GM19023 (cell line): ENCODE measurements at regions not wholly inside any gene's neighbourhood (a gene's known extent, or its start where the extent isn't known, plus 50 kb on each side); places are given as distances from the start of the nearest gene placed in this dataset.
"Not testable (repeated sequence)": the region's sequence is repeated elsewhere in the genome, so short reads cannot be mapped to it uniquely, and the experiment has no call there.

Experiments used
- ATAC-seq: cut with Tn5 transposase; IDR thresholded peaks from one replicate; pipeline ENCODE4 v1.9.1; 2021; ENCODE audit warnings: mild to moderate bottlenecking, moderate library complexity; ENCODE audit not compliant: unreplicated experiment

DNA sequence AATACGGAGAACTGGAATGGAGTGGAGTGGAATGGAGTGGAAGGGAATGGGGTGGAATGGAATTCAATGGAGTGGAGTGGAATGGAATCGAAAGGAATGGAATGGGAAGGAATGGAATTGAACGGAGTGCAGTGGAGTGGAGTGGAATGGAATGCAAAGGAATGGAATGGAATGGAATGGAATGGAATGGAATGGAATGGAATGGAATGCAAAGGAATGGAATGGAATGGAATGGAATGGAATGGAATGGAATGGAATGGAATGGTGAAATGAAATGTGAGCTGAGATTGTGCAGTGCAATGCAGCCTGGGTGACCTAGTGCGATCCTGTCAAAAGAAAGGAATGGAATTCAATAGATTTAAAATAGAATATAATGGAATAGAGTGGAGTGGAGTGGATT lies 357.3 kb upstream of the WSB1 start:
- not testable (repeated sequence) for ATAC-seq

DNA sequence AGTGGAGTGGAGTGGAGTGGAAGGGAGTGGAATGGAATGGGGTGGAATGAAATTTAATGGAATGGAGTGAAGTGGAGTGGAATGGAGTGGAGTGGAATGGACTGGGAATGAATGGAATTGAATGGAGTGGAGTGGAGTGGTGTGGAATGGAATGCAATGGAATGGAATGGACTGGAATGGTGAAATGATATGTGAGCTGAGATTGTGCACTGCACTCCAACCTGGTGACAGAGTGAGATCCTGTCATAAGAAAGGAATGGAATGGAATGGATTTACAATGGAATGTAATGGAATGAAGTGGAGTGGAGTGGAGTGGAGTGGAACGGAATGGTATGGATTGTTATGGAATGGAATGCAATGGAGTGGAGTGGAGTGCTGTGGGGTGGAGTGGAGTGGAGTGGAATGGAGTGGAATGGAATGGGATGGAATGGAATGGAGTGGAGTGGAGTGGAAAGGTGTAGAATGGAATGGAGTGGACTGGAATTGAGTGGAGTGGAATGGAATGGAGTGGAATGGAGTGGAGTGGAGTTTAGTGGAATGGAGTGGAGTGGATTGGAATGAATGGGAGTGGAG lies 356.1 kb upstream of the WSB1 start:
- ATAC-seq: not testable (repeated sequence)

DNA sequence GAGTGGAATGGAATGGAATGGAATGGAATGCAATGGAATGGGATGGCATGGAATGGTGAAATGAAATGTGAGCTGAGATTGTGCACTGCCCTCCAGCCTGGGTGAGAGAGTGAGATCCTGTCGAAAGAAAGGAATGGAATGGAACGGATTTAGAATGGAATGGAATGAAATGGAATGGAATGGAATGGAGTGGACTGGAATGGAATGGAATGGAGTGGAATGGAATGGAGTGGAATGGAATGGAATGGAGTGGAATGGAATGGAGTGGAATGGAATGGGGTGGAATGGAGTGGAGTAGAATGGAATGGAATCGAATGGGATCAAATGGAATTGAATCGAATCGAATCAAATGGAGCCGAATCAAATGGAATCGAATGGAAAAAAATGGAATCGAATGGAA lies 354.2 kb upstream of the WSB1 start:
- not testable (repeated sequence) for ATAC-seq

DNA sequence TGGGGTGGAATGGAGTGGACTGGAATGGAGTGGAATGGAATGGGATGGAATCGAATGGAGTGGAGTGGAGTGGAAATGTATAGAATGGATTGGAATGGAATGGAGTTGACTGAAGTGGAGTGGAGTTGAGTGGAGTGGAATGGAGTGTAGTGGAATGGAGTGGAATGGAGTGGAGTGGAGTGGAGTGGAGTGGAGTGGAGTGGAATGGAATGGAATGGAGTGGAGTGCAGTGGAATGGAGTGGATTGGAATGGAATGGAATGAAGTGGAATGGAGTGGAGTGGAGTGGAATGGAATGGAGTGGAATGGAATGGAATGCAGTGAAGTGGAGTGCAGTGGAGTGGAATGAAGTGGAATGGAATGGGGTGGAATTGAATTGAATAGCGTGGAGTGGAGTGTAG lies 353.3 kb upstream of the WSB1 start:
- not testable (repeated sequence) for ATAC-seq

DNA sequence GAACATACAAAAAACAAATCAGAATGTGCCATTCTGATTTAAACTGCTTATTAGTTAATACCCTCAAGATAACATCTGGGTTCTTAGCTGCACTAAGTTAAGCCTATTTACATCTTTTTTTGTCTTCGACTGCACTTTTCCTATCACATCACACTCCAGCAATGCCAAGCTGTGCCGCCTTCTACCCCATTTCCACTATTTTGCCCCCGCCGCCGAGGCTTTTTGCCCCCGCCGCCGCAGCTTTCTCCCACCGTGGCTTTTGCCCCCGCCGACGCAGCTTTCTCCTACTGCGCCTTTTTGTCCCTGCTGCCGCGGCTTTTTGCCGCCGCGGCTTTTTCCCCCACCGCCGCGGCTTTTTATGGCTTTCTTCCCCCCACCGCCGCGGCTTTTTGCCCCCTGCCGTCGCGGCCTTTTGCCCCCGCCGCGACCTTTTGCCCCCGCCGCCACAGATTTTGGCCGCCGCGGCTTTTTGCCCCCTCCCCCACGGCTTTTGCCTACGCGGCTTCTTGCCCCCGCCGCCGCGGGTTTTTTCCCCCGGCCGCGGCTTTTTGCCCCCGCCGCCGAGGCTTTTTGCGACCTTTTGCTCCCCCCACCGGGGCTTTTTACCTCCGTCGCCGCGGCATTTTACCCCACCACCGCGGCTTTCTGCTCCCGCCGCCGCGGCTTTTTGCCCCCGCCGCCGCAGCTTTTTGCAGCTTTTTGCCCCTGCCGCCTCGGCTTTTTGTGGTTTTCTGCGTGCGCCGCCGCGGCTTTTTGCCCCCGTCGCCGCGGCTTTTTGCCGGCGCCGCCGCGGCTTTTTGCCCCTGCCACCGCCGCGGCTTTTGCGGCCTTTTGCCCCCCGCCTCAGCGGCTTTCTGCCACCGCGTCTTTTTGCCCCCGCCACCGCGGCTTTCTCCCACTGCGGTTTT lies 331.4 kb upstream of the WSB1 start:
- ATAC-seq: no peak

DNA sequence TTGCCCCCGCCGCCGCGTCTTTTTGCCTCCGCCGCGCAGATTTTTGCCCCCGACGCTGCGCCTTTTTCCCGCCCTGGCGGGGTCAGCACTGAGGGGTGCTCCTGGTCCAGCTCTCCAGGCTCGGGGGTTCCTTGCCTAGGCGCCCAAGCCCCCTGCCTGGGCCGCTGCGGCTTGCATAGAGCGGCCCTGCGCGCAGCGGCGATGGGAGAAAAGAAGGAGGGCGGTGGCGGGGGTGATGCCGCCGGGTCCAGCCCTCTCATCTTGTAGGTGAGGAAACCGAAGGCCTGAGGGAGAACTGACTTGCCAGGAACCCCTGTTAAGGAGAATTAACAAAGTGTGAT lies 330.8 kb upstream of the WSB1 start:
- ATAC-seq: no peak

DNA sequence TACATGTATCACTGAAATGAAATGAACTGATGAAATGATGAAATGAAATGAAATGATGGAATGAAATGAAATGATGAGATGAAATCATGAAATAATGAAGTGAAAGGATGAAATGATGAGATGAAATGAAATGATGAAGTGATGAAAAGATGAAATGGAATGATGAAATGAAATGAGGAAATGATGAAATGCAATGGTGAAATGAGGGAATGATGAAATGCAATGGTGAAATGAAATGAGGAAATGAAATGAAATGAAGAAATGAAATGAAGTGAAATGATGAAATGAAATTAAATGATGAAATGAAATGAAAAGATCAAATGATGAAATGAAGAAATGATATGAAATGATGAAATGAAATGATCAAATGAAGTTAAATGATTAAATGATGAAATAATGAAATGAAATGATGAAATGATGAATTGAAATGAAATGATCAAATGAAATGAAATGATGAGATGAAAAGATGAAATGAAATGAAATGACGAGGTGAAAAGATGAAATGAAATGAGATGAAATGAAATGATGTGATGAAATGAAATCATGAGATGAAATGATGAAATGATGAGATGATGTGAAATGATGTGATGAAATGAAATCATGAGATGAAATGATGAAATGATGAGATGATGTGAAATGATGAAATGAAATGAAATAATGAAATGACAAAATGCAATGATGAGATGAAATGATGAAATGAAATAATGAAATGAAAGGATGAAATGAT lies 327.9 kb upstream of the WSB1 start:
- ATAC-seq: not testable (repeated sequence)

DNA sequence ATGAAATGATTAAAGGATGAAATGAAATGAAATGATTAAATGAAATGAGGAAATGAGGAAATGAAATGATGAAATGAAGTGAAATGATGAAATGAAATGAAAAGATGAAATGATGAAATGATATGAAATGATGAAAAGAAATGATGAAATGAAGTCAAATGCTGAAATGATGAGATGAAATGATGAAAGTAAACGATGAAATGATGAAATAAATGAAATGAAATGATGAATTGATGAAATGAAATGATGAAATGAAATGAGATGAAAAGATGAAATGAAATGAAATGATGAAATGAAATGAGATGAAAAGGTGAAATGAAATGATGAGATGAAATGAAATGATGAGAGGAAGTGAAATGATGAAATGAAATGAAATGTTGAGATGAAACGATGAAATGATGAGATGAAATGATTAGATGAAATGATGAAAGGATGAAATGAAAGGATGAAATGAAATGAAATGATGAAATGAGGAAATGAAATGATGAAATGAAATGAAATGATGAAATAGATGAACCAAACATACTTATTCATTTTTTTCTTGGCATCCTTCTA lies 327.2 kb upstream of the WSB1 start:
- ATAC-seq: not testable (repeated sequence)

DNA sequence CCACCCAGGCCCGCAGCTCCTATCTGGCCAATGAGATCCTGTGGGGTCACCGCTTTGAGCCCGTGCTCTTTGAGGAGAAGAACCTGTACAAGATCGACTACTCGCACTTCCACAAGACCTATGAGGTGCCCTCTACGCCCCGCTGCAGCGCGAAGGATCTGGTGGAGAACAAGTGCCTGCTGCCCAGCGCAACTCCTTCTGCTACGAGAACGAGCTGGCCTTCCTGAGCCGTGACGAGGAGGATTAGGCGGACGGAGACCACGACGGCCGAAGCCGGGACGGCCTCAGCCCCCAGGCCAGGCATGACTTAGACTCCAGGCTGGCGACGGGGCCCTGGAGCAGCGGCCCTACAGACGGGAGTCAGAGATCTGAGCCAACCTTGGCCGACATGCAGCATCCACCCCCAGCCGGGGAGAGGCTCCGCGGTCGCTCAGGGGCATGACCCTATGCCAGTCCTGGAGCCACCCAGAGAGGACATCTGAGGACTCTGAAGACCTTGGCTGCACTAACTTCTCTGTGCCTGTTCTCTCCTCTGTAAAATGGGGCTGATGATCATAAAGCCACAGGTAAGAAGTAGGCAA lies 312.0 kb upstream of the WSB1 start:
- not testable (repeated sequence) for ATAC-seq

DNA sequence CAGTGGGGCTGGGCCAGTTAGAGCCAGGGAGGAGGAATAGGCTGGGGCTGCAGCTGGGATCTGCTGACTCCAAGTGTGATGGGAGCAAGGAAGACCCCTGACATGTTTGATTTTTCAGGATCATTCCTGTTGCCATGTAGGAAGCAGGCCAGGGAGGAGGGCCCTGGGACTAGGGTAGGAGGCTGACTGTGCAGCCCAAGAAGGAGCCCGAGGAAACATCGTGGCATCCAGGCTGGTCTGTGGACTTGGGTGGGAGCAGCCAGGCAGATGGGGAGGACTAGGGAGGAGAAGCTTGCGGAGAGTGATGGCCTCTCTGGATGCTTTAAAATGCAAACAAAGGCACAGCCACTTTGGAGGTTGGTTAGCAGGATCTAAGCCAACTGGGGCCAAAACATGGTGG lies 311.4 kb upstream of the WSB1 start:
- ATAC-seq: not testable (repeated sequence)

DNA sequence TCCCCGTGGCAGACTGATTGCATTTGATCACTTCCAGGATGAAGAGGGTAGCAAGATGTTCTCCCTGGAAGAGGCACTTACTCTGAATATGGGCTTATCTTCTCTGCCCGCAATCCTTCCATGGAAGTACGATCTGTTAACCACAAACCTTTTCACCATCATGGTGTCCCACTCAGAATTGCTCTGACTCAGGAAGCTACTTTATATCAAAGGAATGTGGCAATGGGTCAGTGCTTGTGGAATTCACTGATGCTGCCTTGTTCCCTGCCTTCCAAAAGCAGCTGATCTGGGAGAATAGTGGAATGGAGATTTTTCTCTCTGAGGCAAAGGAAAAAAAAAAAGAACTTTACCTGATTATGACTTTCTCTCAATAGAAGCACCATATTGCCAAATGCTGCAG lies 306.1 kb upstream of the WSB1 start:
- ATAC-seq: not testable (repeated sequence)

DNA sequence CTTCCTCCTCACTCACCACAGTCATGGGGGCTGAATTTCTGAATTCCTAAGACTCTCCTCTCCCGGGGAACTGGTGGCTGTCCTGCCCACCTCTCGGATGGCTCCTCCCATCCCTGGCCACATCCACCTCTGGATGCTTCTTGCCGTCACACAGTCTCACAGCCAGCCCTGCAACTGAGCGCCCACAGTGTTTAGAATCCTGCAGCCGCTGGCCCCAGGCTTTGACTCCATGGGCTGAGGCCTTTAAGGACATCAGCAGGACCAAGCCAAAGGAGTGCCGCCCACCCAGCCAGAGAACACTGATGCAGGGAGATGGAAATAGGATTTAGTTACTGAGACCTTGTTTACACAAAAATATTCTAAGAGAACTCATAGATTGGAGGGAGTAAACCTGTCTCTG lies 299.3 kb upstream of the WSB1 start:
- not testable (repeated sequence) for ATAC-seq

DNA sequence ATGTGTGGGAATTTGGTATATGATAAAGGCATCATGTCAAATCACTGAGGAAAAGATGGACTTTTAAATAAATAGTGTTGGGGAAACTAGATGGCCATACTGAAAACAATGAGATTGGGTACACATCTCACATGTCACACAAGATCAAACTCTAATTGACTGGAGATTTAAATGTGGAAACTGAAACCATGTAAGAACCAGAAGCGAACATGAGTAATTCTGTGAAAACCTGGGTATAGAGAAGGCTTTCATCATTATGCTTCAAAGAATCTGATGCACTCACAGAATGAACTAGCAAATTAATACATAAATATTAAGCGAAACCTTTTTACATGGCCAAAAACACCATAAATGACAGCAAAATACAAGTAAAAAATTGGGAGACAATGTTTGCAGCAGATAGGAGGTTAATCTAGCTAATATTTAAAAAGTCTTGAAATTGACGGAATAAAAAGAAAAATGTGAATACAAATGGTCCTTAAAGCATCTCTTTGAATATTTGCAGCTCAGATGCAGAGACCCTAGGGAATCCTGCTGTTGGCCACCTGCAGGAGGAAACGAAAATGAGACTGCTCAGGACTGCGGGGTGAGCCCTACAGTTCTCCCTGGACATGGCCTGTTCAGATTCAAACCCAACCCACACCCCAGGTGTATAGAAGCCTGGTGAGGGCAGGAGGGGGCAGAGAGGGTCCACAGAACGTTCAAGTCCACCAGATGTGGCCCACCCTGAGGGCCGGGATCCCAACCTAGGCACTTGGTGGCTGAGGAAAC lies 297.6 kb upstream of the WSB1 start:
- ATAC-seq: not testable (repeated sequence)

DNA sequence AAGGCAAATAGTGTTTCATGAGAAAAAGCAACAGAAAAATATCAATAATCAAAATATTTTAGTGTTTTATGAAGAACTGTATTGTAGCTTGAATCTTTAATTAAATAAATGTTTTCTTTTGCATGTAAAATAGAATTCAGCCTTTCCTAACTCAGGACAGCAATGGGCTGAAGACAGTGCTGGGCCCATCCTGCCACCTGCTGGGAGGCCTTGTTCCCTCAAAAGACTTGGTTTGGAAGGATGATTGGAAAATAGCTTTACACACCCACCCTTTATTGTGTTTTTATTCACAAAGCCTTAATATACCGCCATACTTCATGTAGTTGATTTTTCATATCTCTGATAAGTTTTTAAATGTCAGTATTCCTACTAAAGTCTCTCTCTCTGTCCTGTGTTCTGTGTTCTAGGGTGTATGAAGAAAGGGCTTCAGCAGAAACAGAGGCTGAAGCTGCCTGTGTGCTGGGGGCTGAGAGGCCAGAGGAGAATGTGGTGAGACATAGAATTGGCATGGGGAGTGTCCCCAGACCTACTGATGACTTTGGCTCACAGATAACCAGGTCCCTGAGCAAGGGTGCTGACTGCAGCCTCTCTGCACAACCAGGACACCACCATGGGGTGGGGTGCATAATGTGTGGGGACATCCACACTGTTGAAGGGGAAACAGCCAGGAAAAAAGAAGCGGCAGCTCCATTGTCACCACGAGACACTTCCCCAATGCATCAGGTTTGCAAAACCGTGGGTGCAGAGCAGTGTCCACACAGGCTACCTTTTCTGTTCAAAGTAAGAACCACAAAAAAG lies 286.0 kb upstream of the WSB1 start:
- ATAC-seq: not testable (repeated sequence)

DNA sequence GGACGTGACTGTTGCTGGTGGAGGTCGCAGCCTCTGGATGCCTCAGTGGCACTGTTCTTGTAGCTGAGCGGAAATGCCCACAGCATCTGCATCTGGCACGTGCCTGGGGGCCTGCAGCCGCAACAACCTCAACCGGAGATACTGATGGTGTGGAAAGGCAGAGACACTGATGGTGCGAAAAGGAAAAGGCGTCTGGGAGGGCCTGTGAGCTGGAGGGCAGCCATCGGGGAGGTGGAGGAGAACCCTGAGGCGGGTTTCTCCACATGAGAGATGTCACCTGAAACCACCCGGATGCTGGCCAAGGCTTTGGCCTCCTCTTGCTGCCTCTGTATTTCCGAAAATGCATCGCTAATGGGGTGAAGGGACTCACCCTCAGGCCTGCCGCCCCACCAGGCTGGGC lies 284.8 kb upstream of the WSB1 start:
- no peak for ATAC-seq

DNA sequence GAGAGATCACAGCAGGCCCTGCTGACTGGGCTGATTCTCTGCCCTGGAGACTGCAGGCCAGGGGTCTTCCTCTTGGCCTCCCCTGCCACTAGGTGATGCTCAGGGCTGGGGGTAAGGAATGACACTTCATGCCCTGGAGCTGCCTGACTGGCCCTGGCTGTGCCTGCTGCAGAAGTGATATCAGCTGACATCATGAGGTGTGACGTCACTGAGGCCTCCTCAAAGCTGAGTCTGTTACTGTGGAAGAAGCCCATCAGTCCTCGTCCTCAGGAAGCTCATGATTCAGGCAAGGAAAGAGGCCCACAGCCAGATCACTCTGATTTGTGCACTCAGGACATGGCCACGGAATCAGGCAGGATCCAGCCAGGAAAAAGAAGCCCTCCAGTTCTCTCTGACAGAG lies 283.8 kb upstream of the WSB1 start:
- ATAC-seq: not testable (repeated sequence)

DNA sequence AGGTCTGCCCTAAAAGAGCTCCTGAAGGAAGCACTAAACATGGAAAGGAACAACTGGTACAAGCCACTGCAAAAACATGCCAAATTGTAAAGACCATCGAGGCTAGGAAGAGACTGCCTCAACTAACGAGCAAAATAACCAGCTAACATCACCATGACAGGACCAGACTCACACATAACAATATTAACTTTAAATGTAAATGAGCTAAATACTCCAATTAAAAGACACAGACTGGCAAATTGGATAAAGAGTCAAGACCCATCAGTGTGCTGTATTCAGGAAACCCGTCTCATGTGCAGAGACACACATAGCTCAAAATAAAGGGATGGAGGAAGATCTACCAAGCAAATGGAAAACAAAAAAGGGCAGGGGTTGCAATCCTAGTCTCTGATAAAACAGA lies 263.4 kb upstream of the WSB1 start:
- not testable (repeated sequence) for ATAC-seq

DNA sequence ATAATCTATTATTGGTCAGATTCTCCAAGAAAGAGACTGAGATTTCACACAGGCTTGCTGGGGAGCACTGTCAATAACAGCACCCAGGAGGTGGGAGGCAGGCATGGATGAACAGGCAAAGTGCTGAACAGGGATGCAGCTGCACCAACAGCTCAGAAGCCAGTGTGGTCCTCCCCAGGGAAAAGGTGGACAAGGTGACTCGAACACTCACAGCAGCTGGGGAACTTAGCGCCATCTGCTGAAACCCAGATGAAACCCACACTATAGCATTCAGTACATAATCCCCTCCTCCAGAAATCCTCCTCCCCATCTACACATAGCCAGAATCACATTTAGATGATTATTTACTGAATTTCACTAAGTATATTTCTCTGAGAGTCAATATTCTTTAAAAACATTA lies 255.2 kb upstream of the WSB1 start:
- no peak for ATAC-seq

DNA sequence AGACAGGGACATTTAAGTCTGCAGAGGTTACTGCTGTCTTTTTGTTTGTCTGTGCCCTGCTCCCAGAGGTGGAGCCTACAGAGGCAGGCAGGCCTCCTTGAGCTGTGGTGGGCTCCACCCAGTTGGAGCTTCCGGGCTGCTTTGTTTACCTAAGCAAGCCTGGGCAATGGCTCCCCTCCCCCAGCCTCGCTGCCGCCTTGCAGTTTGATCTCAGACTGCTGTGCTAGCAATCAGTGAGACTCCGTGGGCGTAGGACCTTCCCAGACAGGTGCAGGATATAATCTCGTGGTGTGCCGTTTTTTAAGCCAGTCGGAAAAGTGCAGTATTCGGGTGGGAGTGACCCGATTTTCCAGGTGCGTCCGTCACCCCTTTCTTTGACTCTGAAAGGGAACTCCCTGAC lies 248.9 kb upstream of the WSB1 start:
- ATAC-seq: not testable (repeated sequence)
